ENCODE measurements at regions not wholly inside any gene's neighbourhood (a gene's known extent, or its start where the extent isn't known, plus 50 kb on each side); places are given as distances from the start of the nearest gene placed in this dataset.

GRCh38 chr2:150312271-150312670, 175.2 kb downstream of the RND3 start:
- 0% methylated on average over 4 of the region's 4 CpGs for WGBS (ENCODE audit: insufficient coverage, low coverage, missing lambda C conversion rate)
- Histone ChIP-seq H3K27me3 (ENCODE audit: control insufficient read depth in 2 of 2, insufficient read depth in 2 of 2, low read length in 2 of 2) (no peaks in the 10 kb centered on the region), H2AFZ (ENCODE audit: low read depth, low read length) (no peak overlapping the region), H3K4me2 (ENCODE audit: insufficient read depth, low read length) (no peak overlapping the region), H3K36me3 (ENCODE audit: control insufficient read depth, insufficient read depth, low read length) (no peaks in the 10 kb centered on the region), H3K4me1 (replicated peaks in 1 of 2; ENCODE audit: control insufficient read depth in 2 of 2, insufficient read depth in 2 of 2, low read length in 2 of 2) (no peaks in the 10 kb centered on the region), H3K9ac (ENCODE audit: insufficient read depth in 1 of 2, low read depth in 2 of 2, low read length in 2 of 2) (no peak overlapping the region), H3K79me2 (ENCODE audit: control insufficient read depth, insufficient read depth, low read length) (no peaks in the 10 kb centered on the region), H3K27ac (ENCODE audit: extremely low read depth, low read depth, low read length) (no peak overlapping the region), H4K20me1 (replicated peaks; ENCODE audit: control insufficient read depth, insufficient read depth, low read length) (no peaks in the 10 kb centered on the region), H3K4me3 (no peak overlapping the region), H3K9me3 (replicated peaks; ENCODE audit: control insufficient read depth, insufficient read depth, low read depth, low read length) (peaks cover 3% of the 10 kb centered on the region; the same call in 1 of the 2 replicates), H3K9me1 (ENCODE audit: control insufficient read depth, insufficient read depth, low read length) (no peaks in the 10 kb centered on the region)
- FAIRE-seq (no peak), DNase-seq (ENCODE audit: extremely low read depth in 1 of 4, low spot score in 3 of 4) (no peak), ATAC-seq (no peak)
- TF ChIP-seq ZNF354B (CRISPR knock-in tag; IDR thresholded peaks at IDR 0.05): no peak
- TF ChIP-seq YY1 (IDR thresholded peaks at IDR 0.05; ENCODE audit: borderline replicate concordance in 1 of 3, control insufficient read depth in 1 of 3, extremely low read depth in 1 of 3, insufficient read depth in 3 of 3, insufficient read length in 1 of 3, insufficient replicate concordance in 2 of 3, low read depth in 1 of 3, low read length in 2 of 3): no peak
- no peak for TF ChIP-seq SRSF9 (IDR thresholded peaks at IDR 0.05; ENCODE audit: borderline replicate concordance, low read depth, low read length)
- no peak for TF ChIP-seq RBFOX2 (IDR thresholded peaks at IDR 0.05; ENCODE audit: low read depth, low read length)
- no peak for TF ChIP-seq TBL1XR1 (IDR thresholded peaks at IDR 0.05; ENCODE audit: low read length in 2 of 2)
- TF ChIP-seq ZNF75A (CRISPR knock-in tag; IDR thresholded peaks at IDR 0.05): no peak
- TF ChIP-seq CBFB (CRISPR knock-in tag; IDR thresholded peaks at IDR 0.05): no peak
- POLR2A ChIA-PET: interaction anchor here (1.4 kb wide), 1 partner anchor 8 kb away, joined by 4 read pairs; no protein-coding TSS in a partner anchor
- BruUV-seq (replicated peaks): no TSS peak
- in situ Hi-C loops (cut with MboI): no loop called here
- CTCF ChIA-PET (ENCODE audit: low intra/inter-chr PET ratio): no interaction called here
- intact Hi-C loops (cut with micrococcal nuclease): no loop called here

Measured in K562 (cell line).